ENCODE measurements at regions not wholly inside any gene's neighbourhood (a gene's known extent, or its start where the extent isn't known, plus 50 kb on each side); places are given as distances from the start of the nearest gene placed in this dataset.
"Not testable (repeated sequence)": the region's sequence is repeated elsewhere in the genome, so short reads cannot be mapped to it uniquely, and the experiment has no call there.

DNA sequence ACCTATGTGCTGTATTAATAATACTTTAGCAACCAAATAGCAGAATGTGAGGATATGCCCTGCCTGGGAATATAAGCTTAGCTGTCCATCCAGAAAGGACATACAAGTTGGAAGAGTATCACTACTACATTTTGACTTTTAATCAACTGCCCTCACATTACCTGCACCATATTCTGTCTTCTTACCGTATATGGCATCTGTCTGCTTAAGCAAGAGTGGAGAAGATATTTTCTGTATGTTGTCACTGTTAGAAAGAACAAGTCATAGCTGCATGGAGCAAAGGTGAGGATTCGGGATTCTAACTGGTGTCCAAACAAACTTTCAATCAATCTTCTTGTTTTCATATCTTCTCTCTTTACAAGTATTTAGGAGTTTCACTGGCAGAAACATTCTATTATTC is 929.5 kb upstream of the ROBO1 start:
- DNase-seq = no peak

DNA sequence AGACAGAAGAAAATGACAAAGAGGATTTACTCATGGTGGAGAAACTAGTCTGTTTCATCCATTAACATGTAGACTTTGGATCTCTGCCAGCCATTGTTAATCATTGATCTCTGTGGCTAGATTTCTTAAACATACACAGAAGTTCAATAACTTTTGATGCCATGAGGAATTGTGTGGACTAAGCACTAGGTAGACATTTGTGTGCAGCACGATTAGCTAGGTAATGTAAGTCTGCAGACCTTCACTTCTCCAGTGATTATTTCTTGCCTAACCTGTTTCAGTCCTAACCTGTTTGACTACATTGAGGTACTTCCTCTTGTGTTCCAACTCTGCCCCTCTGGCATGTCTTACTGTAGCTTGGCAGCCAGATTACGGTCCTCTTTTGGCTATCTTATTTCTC is 928.5 kb upstream of the ROBO1 start:
- DNase-seq = no peak

DNA sequence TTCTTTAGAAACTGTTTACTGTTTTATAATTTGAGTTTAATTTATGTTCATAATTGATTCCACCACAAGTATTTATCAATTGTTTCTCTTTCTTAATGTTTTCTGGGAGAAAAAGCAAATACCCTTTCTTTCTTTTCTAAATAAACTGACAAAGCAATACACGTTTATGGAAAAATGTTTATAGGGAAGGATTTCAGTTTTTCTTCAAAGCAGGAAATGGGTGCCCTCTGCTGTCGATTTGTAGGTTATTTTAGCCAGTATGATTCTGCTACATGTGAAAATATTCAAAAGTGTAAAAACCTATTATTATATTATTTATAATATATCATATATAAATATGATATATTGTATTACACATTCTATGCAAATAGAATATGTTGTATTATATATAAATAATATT is 921.0 kb upstream of the ROBO1 start:
- no peak for DNase-seq

DNA sequence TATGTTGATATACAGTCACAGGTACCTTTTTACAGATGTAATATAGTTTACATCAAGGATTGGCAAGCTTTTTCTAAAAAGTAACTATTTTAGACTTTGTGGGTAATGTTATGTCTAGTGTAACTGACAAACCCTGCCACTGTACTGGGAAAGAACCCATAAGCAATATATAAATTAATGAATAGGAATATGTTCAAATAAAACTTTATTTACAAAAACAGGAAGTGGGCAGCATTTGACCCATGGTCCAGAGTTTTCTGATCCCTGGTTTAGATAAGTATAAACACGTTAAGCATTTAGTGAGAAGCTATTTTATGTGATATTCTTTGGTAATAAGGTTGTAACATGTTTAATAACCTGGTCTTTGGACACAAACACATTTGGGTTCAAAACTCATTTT is 915.2 kb upstream of the ROBO1 start:
- no peak for DNase-seq

DNA sequence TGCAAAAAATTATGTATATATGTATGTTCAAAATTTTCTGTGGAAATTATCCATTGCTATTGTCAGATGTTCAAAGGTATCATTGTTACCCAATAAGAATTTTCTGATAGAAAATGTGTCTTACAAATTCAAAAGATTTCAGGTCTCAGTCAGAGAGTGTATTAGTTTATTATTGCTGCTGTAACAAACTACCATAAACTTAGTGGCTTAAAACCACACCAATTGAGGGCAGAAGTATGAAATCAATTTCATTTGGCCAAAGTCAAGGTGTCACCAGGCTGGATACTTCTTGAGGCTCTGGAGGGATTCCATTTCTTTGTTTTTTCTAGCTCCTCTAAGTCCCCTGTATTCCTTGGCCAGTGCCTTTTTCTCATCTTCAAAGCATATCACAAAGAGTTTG is 914.4 kb upstream of the ROBO1 start:
- DNase-seq = no peak

DNA sequence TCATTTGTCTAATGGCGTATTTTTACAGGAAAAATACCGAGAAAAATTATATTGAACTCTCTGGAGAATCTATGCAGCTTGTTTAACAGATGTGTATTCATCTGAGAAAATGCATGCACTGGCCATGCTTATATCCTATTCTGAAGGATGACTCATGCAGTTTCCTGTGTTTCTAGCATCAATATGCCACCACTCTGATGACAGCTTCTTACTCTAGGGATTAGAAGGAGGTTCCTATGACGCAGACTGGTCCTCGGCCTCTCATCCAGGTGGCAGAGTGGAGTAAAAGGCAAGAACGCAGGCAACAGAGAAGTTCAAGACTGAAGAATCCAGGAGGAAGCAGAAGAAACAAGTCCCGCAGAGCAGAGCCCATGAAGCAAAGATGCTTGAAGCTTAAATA is 910.0 kb upstream of the ROBO1 start:
- DNase-seq = no peak

DNA sequence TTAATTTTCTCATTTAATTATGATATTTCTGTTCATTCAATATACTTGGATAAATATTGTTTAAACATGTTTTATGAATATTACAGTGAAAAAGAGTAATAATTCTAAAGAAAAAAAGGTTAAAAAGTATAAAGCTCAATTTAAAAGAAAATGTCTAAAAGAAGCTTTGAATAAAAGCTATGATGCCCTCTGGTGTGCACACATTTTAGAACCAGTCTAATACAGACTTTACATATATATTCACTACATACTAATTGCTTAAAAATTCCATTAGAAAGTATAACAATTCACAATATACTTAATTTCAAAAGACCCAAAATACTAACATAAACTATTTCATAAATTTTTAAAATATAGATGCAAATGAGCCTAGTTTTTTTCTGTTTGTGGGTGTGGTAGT is 909.1 kb upstream of the ROBO1 start:
- DNase-seq = no peak

DNA sequence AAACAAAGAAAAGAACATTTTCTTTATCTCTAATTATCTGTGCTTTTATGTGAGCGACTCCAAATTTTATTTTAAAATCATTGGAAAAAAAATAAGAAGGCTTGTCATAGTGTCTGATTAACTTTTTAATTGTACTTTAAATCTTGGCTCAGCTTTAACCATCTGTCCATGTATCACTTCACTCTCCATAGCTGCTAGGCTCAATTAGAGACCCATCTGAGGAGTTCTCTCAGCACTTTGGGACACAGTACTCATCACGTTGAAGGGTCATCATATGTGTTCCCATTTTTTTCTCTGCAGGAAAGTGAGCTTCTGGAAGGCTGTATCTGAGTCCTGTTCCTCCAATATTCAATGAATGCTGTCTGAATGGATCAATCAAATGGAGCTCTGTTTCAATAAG is 908.5 kb upstream of the ROBO1 start:
- no peak for DNase-seq

DNA sequence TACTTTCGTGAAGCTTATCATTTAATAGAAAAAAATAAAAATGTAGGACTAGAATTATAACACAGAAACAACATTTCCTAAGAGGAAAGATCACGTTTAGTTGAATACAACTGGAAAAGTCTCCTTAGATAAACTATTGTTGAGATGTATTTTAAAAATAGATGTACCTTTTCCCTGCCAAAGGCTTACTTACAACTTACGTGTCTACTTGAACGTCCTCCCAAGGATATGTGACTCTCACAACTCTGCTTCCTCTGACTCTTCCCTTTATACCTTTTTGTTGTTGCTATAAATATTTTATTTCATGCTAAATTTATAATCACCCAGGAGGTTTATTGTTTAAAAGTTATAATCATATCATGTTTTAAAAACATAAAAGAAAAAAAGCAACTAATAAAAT is 908.0 kb upstream of the ROBO1 start:
- DNase-seq = no peak

DNA sequence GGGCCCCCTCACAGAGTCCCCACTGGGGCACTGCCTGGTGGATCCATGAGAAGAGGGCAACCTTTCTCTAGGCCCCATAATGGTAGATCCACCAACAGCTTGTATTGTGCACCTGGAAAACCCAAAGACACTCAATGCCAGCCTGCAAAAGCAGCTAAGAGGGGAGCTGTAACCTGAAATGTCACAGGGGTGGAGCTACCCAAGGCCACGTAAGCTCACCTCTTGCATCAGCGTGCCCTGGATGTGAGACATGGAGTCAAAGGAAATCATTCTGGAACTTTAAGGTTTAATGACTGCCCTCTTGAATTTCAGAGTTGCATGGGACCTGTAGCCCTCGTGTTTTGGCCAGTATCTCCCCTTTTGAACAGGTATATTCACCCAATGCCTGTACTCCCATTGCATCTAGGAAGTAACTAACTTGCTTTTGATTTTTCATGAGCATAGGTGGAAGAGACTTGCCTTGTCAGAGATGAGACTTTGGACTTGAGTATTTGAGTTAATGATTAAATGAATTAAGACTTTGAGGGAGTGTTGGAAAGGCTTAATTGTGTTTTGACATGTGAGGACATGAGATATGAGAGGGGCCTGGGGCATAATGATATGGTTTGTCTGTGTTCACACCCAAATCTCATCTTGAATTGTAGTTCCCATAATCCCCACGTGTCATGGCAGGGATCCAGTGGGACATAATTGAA is 900.9 kb upstream of the ROBO1 start:
- DNase-seq = no peak

DNA sequence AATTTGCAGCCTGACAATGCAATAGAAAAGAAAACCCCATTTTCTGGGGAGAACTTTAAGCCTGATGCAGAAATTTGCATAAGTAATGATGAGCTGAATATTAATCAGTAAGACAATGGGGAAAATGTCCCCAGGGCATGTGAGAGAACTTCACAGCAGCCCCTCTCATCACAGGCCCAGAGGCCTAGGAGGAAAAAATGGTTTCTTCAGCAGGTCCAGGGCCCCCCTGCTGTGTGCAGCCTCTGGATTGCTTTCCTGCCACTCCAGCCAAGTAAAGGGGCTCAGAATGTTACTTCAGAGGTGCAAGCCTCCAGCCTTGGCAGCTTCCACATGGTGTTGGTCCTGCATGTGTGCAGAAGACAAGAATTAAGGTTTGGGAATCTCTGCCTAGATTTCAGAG is 900.3 kb upstream of the ROBO1 start:
- DNase-seq = no peak

DNA sequence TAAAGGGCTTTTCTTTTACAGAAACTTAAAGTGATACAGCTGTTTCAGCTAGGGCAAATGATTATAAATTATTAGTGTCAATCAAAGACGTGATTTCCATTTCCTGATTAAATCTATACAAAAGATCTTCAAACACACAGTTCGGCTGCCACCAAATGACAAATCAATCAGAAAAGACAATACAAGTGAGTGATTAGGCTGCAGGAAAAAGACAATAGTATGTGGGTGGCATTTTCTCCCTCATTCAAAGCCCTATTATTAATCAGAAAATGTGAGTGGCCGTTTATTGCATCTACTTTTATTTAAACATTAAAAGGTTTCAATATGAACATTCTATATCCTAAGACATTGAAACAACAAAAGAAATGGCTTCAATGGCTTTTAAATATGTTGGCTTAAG is 895.6 kb upstream of the ROBO1 start:
- peak; percentile 3 for DNase-seq

DNA sequence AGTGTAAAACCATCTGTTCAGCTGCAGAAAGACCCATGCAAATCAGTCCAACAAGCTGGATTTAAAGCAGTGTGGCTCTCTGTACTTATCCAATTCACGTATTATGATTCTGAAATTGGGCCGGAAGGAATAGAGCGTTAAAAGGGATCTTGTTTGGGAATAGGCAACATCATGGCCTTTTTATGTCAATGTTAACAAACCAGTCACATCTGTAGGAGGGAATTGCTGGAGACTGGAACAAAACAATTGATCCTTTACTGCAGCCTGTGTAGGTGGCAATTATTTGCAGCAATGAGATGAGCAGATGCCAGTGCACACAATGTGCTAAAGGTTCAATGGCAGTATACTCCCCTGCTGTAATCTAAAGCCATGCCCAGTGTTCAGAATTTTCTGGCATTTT is 887.4 kb upstream of the ROBO1 start:
- DNase-seq = no peak

DNA sequence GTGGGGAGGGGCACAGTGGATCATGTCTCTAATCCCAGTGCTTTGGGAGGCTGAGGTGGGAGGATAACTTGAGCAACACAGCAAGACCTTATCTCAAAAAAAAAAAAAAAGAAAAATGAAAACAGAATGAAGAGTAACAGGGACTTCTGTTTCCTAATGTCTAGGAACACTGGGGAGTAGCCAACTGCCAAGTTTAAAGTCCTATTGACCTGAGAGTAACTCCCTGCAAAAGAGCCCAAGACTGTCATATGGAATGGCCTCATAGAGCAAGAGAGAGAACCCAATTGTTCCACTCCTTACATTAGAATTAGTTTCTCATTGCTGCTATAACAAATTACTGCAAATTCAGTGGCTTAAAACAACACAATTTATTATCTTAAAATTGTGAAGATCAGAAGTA is 881.4 kb upstream of the ROBO1 start:
- DNase-seq = no peak

DNA sequence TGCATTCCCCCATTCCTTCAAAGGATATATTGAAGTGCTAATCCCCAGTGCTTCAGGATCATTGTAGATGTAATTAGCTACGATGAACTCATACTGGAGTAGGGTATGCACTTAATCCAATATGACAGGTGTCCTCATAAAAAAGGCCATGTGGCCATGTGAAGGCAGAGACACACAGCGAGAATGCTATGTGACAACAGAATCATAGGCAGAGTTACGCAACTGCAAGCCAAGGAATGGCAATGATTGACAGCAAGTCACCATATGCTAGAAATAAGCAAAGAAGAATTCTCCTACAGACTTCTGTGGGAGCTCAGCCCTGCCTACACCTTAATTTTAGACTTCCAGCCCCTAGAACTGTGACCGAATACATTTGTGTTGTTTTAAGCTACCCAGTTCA is 875.6 kb upstream of the ROBO1 start:
- DNase-seq = no peak

DNA sequence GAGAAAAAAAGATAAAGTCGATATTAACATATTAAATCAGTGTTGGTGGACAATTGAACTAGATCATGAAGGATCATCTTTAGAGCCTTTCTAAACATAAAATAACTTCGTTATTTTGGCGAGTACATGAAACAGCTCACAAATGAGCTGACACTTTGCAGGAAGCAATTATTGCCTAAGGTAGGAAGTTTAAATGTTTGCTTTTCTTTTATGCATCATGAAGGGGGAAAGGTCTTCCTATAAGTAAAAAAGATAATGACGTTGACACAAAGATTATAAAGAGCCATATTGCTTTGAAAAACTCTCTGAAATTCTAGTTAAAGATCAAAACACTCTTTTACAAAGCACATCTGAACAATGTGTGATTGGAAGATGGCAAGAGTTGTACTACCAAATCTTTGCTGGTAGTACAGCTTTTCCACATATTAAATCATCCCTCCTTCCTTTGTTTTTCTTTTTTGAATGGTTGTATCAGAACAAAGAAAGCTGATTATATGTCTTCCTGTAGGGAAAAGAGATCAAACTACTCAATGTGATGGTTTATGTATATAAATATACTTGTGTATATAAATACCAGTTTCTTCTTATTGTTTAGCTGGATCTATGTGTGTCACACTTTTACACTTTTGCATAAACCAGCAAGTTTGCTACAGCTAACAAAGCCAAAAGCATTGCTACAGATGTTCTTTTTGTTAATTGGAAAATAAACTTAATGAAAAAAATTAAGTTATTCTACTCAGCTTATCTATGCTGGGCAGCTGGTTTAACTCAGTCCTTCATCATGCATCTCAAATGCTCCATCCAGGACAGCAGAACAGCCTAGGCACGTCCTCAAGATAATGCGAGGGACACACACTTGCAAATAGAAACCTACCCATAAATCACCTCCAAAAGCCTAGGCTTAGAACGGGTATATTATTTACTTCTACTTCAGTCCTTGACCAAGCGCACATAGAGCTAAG is 850.8 kb upstream of the ROBO1 start:
- no peak for DNase-seq

DNA sequence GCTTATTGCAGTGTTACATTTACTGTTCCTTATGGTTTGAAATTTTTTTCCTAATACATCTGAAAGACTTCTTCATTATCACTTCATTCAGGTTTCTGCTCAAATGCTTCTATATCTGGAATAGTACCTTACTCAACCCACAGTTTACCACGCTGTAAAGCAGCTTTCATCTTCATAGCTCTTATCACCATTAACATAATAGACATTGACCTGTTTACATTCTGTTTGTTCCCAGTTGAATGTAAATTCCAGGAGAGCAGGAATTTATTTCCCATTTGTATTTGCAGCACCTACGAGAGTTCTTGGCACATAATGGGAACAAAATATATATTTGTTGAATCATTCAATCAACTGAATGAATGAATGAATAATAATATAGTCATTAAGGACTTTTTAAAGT is 844.6 kb upstream of the ROBO1 start:
- no peak for DNase-seq

DNA sequence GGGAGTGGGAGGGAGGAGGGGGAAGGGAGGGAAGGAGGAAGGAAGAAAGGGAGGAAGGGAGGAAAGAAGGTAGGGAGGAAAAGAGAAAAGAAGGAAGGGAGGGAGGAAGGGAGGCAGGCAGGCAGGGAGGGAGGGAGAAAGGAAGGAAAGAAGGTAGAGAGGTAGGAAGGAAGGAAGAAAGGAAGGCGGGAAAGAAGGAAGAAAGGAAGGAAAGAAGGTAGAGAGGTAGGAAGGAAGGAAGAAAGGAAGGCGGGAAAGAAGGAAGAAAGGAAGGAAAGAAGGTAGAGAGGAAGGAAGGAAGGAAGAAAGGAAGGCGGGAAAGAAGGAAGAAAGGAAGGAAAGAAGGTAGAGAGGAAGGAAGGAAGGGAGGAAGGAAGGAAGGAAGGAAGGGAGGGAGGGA is 840.3 kb upstream of the ROBO1 start:
- not testable (repeated sequence) for DNase-seq

DNA sequence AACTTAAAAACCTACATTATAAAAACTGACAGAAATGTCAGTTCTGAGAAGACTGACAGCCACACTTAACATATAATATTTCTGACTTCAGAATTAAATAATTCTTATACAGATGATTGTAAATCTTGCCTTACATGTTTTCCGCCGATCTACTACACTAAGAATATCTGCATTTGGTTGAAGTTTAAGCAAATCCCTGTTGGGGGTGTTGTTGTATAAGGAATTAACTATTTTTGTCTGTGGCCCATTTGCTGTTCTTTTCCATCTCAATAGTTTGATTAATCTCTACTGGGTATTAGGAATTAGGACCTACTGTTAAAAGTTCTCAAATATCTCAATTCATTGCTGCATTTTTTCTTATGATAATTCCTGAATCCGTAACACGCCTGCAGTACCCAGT is 838.3 kb upstream of the ROBO1 start:
- no peak for DNase-seq

DNA sequence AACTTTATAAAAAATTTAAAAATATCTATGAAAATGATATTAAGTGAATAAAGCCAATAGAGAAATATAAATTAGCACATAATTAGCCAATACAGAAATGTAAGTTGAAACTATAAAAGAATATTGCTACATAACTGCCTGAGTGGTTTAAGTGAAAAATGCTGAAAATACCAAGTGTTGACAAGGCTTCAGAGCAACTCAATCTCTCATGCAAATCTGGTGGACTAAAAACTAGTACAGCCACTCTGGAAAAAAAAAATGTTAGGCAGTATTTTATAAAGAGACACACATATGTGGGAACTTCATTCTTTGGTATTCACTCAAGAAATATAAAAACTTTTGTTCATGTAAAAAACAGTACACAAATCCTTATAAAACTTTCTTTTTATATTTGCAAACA is 833.7 kb upstream of the ROBO1 start:
- DNase-seq = no peak

DNA sequence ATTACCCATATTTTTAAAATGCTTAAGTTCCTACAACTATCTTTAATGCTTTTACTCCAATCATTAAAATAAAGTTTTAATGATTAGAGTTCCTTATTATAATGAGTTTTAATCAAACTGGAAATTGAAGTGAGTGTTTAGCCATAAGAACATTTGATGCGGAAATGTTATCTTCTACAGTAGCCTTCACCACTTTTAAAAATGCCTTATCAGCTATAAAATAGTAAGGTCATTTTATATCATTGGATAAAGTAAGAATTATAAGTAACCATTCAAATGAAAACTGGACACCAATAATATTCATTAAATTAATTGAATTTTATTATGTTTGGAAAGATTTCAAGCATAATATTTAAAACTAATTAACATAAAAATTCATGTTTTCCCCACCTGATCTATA is 825.0 kb upstream of the ROBO1 start:
- DNase-seq = no peak

DNA sequence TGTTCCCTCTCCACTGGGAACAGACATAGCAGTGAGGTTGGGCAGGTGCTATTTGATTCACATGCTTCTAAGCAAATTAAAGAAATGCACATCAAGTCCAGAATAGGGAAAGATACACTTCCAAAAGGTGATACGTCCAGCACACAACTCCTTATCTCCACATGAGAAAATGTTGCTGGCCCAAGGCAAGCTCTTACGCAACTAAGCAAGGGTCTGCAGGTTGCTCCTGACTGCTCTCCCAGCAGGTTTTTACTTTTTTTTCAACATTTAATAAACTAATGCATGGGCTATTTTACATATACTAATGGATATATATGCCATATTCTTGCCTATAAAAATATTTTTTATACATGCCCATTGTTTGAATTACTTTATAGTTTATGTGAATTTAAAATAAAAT is 818.5 kb upstream of the ROBO1 start:
- DNase-seq = no peak

DNA sequence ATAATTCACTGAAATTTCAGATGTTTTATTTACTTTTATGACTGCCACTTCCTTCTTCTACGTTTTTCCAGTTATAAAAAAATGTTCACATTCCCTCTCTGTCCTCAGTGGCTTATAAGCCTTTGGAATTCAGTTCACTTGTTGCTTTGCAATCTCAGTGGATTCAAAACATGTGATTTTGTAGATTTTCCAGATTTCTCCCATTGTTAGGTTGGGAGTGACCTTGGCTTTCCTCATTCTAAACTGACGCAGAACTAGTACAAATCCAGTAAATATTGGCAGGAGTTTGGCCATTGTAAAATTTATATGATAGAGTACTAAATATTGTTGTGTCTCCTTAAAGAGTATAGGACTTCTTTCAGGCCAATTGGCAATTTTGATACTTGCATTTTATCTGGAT is 812.3 kb upstream of the ROBO1 start:
- DNase-seq = no peak

DNA sequence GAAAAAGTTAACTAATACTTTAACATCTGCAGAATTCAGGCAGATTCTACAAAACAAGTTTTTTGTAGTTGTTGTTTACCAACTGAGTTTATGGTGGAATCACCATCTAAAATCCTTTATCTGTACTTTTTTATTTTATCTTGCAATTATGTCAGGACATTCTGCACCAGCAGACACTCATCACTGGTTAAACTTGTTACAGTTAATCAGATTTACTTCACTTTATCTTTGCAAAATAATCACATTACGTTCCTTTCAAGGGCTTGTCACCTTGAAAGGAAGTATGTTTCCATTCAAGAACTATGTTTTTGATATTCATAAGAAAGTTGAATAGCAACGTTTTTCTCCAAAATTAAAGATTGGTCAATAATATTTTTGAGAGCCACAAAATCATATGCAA is 796.6 kb upstream of the ROBO1 start:
- no peak for DNase-seq

DNA sequence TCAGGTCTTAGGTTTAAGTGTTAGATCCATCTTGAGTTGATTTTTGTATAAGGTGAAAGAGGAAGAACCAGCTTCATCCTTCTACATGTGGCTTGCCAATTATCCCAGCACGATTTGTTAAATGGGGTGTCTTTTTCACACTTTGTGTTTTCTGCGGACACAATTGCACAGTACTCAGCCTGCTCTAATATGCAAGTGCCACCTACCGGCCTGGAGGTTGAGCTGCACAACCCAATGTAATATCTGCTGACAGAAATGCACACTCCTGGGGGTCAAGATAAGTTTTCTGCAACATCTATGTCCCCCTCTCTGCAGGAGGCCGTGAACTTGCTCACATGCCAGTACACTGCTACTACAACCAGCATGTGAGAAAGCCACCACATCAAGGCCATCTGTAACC is 791.9 kb upstream of the ROBO1 start:
- no peak for DNase-seq

Measured in NCI-H1417 treated with DMSO at 0.1 percent for 48 hours (cell line).